Breast epithelium (tissue), 3 donors: ENCODE measurements at regions not wholly inside any gene's neighbourhood (a gene's known extent, or its start where the extent isn't known, plus 50 kb on each side); places are given as distances from the start of the nearest gene placed in this dataset.

Experiments used
- CTCF ChIP-seq, 3 donors: fragments of 450-650 bp; IDR thresholded peaks; one replicate each; pipeline ENCODE4 v1.5.1; 2016 to 2017; ENCODE audit warnings: antibody characterized with exemption in 3 of 3, mild to moderate bottlenecking in 3 of 3, moderate library complexity in 3 of 3
- POLR2A ChIP-seq: fragments of 450-650 bp; IDR thresholded peaks from one replicate; pipeline ENCODE4 v1.6.1; 2016; ENCODE audit warnings: antibody characterized with exemption, mild to moderate bottlenecking, moderate library complexity
- POLR2AphosphoS5 ChIP-seq, 3 donors: sonication (generic); formaldehyde crosslinking; IDR thresholded peaks; one replicate each; pipeline ENCODE4 v1.6.1; 2017; ENCODE audit warnings: antibody characterized with exemption in 3 of 3

GRCh38 chr18:66993492-66993891 lies 389.6 kb upstream of the CDH19 start:
- TF ChIP-seq CTCF (IDR thresholded peaks at IDR 0.05) (no peak), POLR2A (no peak), POLR2AphosphoS5 (IDR thresholded peaks at IDR 0.05) (no peak)
